ENCODE measurements at regions not wholly inside any gene's neighbourhood (a gene's known extent, or its start where the extent isn't known, plus 50 kb on each side); places are given as distances from the start of the nearest gene placed in this dataset.

- WGBS (ENCODE audit: insufficient coverage, insufficient replicate concordance, low lambda C conversion rate, missing lambda C conversion rate): 5% methylated on average over 5 of the region's 5 CpGs
- Histone ChIP-seq H3K4me1 (ENCODE audit: control insufficient read depth, insufficient read depth, low read length) (no peaks in the 10 kb centered on the region), H3K9me3 (replicated peaks; ENCODE audit: control insufficient read depth, insufficient read depth, low read length) (no peaks in the 10 kb centered on the region), H4K20me1 (ENCODE audit: control insufficient read depth, insufficient read depth) (no peaks in the 10 kb centered on the region), H3K36me3 (ENCODE audit: control insufficient read depth in 2 of 2, insufficient read depth in 2 of 2, low read length in 1 of 2) (no peaks in the 10 kb centered on the region), H3K27me3 (replicated peaks in 1 of 2; ENCODE audit: control insufficient read depth in 2 of 2, insufficient read depth in 2 of 2, low read length in 1 of 2) (no peaks in the 10 kb centered on the region; a peak in 1 of 4 replicates), H3K27ac (ENCODE audit: control insufficient read depth, insufficient read depth) (no peak overlapping the region), H3K79me2 (ENCODE audit: control insufficient read depth, insufficient read depth, low read length) (no peaks in the 10 kb centered on the region), H3K9ac (ENCODE audit: control insufficient read depth, insufficient read depth, low read length) (no peak overlapping the region), H3K4me3 (no peak overlapping the region), H2AFZ (ENCODE audit: control insufficient read depth, low read depth, low read length) (no peak overlapping the region), H3K4me2 (ENCODE audit: control insufficient read depth, insufficient read depth) (no peak overlapping the region)
- POLR2A ChIA-PET: interaction anchor here (0.6 kb wide), 1 partner anchor 42 kb away, joined by 6 read pairs; no protein-coding TSS in a partner anchor
- ATAC-seq (no peak), FAIRE-seq (no peak), DNase-seq (ENCODE audit: low read depth, low spot score) (no peak)
- SMC1A ChIA-PET (ENCODE audit: uncharacterized antibody, unreplicated experiment): interaction anchor here (0.9 kb wide), 1 partner anchor 9 kb away, joined by 4 read pairs; no protein-coding TSS in a partner anchor
- CTCF ChIA-PET: no interaction called here
- RAD21 ChIA-PET (ENCODE audit: unreplicated experiment): no interaction called here
- TF ChIP-seq, protein P1, sequence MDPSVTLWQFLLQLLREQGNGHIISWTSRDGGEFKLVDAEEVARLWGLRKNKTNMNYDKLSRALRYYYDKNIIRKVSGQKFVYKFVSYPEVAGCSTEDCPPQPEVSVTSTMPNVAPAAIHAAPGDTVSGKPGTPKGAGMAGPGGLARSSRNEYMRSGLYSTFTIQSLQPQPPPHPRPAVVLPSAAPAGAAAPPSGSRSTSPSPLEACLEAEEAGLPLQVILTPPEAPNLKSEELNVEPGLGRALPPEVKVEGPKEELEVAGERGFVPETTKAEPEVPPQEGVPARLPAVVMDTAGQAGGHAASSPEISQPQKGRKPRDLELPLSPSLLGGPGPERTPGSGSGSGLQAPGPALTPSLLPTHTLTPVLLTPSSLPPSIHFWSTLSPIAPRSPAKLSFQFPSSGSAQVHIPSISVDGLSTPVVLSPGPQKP (IDR thresholded peaks at IDR 0.05; ENCODE audit: low read depth, low read length): no peak
- TF ChIP-seq RBBP5 (conservative IDR thresholded peaks at IDR 0.05): no peak
- intact Hi-C loops (cut with micrococcal nuclease; ENCODE audit: unreplicated experiment) (no loop called here), in situ Hi-C loops (cut with MboI) (no loop called here)
- no TSS peak for BruUV-seq (replicated peaks)
These were observed 201.1 kb downstream of the OMA1 start for GRCh38 chr1:58345215-58346035.

GRCh38 chr1:58340185-58340584, 206.3 kb downstream of the OMA1 start:
- RAD21 ChIA-PET (ENCODE audit: unreplicated experiment): interaction anchor here (0.7 kb wide), 1 partner anchor 31 kb away, joined by 3 read pairs; no protein-coding TSS in a partner anchor
- Histone ChIP-seq H3K9me3 (replicated peaks; ENCODE audit: control insufficient read depth, insufficient read depth, low read length) (no peaks in the 10 kb centered on the region), H3K79me2 (ENCODE audit: control insufficient read depth, insufficient read depth, low read length) (no peaks in the 10 kb centered on the region), H3K4me1 (ENCODE audit: control insufficient read depth, insufficient read depth, low read length) (no peaks in the 10 kb centered on the region), H3K36me3 (ENCODE audit: control insufficient read depth in 2 of 2, insufficient read depth in 2 of 2, low read length in 1 of 2) (no peaks in the 10 kb centered on the region), H2AFZ (ENCODE audit: control insufficient read depth, low read depth, low read length) (no peak overlapping the region), H3K4me3 (no peak overlapping the region), H3K4me2 (ENCODE audit: control insufficient read depth, insufficient read depth) (no peak overlapping the region), H3K27me3 (replicated peaks in 1 of 2; ENCODE audit: control insufficient read depth in 2 of 2, insufficient read depth in 2 of 2, low read length in 1 of 2) (no peaks in the 10 kb centered on the region; a peak in 1 of 4 replicates), H3K27ac (ENCODE audit: control insufficient read depth, insufficient read depth) (no peak overlapping the region), H3K9ac (ENCODE audit: control insufficient read depth, insufficient read depth, low read length) (no peak overlapping the region), H4K20me1 (ENCODE audit: control insufficient read depth, insufficient read depth) (no peaks in the 10 kb centered on the region)
- intact Hi-C loops (cut with micrococcal nuclease; ENCODE audit: unreplicated experiment) (no loop called here), in situ Hi-C loops (cut with MboI) (no loop called here)
- SMC1A ChIA-PET (ENCODE audit: uncharacterized antibody, unreplicated experiment): no interaction called here
- CTCF ChIA-PET: interaction anchor here (0.6 kb wide), 1 partner anchor 205 kb away, joined by 3 read pairs; no protein-coding TSS in a partner anchor
- DNase-seq (ENCODE audit: low read depth, low spot score) (no peak), ATAC-seq (no peak), FAIRE-seq (no peak)
- BruUV-seq (replicated peaks): no TSS peak
- WGBS (ENCODE audit: insufficient coverage, insufficient replicate concordance, low lambda C conversion rate, missing lambda C conversion rate): 31% methylated on average over 4 of the region's 4 CpGs
- POLR2A ChIA-PET: no interaction called here
- no peak for TF ChIP-seq STAT3 (IDR thresholded peaks at IDR 0.05; ENCODE audit: low read depth, low read length)
- TF ChIP-seq PBX3 (IDR thresholded peaks at IDR 0.05; ENCODE audit: insufficient replicate concordance, low read depth, low read length): no peak
- TF ChIP-seq ATF7 (IDR thresholded peaks at IDR 0.05; ENCODE audit: low read depth): no peak
- TF ChIP-seq TCF7 (IDR thresholded peaks at IDR 0.05; ENCODE audit: borderline replicate concordance): no peak
- TF ChIP-seq NRF1 (conservative IDR thresholded peaks at IDR 0.05; ENCODE audit: low read depth, low read length): no peak
- TF ChIP-seq POLR2AphosphoS5 (IDR thresholded peaks at IDR 0.05; ENCODE audit: low read length): no peak
- TF ChIP-seq YY1 (IDR thresholded peaks at IDR 0.05; ENCODE audit: low read depth, low read length): no peak
- TF ChIP-seq MEF2A (IDR thresholded peaks at IDR 0.05; ENCODE audit: insufficient read depth, low read depth, low read length): no peak

All from GM12878 (cell line).